Right lobe of liver (tissue), 6 donors: ENCODE measurements at regions not wholly inside any gene's neighbourhood (a gene's known extent, or its start where the extent isn't known, plus 50 kb on each side); places are given as distances from the start of the nearest gene placed in this dataset.

ENCODE experiments used
- ATAC-seq, 4 donors: fragments of 200-7000 bp; cut with Tn5 transposase; one replicate each; pipeline ENCODE4 v1.9.1; 2020; ENCODE audit warnings: mild to moderate bottlenecking in 4 of 4, moderate library complexity in 4 of 4
- DNase-seq, 3 donors: peaks; one replicate each; pipeline ENCODE4 v3.0.0-alpha.2; 2020
- H3K27ac ChIP-seq, 3 donors: fragments of 200-600 bp; one replicate each; pipeline ENCODE4 v1.8.0; 2022
- H3K27me3 ChIP-seq, 2 donors: fragments of 200-600 bp; one replicate each; pipeline ENCODE4 v1.8.0; 2022
- H3K36me3 ChIP-seq, 4 donors: fragments of 200-600 bp; sonication (generic) in 1 of 4; one replicate each; pipeline versions ENCODE4 v1.5.1 to v1.8.0; 2017 to 2022; ENCODE audit warnings: control low read depth in 1 of 4
- H3K4me1 ChIP-seq, 4 donors: fragments of 200-600 bp; sonication (generic) in 1 of 4; one replicate each; pipeline versions ENCODE4 v1.5.1 to v1.8.0; 2017 to 2022; ENCODE audit warnings: control low read depth in 1 of 4
- H3K4me3 ChIP-seq, 3 donors: fragments of 200-600 bp; one replicate each; pipeline ENCODE4 v1.8.0; 2022
- H3K9me3 ChIP-seq, 4 donors: fragments of 200-600 bp; sonication (generic) in 1 of 4; one replicate each; pipeline versions ENCODE4 v1.5.1 to v1.8.0; 2017 to 2022; ENCODE audit warnings: control low read depth in 1 of 4
- CTCF ChIP-seq, 4 donors: fragments of 200-600 bp in 3 of 4; fragments of 450-650 bp in 1 of 4; IDR thresholded peaks; one replicate each; pipeline versions ENCODE4 v1.5.1 to v1.8.0; 2016 to 2022; ENCODE audit warnings: antibody characterized with exemption in 4 of 4, mild to moderate bottlenecking in 2 of 4
- POLR2A ChIP-seq: fragments of 450-650 bp; IDR thresholded peaks from one replicate; pipeline ENCODE4 v1.6.1; 2017; ENCODE audit warnings: antibody characterized with exemption, mild to moderate bottlenecking
- WGBS: methylation state at CpG from one replicate; pipeline ENCODE4 v1.1.6; 2018; ENCODE audit warnings: low coverage, low lambda C conversion rate; ENCODE audit not compliant: insufficient coverage; ENCODE audit errors: missing lambda C conversion rate; 5-methylcytosine and 5-hydroxymethylcytosine counted together
- intact Hi-C, 2 donors: fragments of 100-400 bp; cut with DNase I; formaldehyde crosslinking; loops; one replicate each; pipeline versions ENCODE4 v1.11.2 to v1.14.1; 2022
- donor health status: DM: no; HTN: yes; CAD: no.
- donor health status: DM: no; HTN: no; CAD: no.
- donor health status: DM: no; HTN: no; CAD: no.
- donor health status: DM: no; HTN: yes; CAD: no.
- donor health status: DM: no; HTN: yes; CAD: no.

GRCh38 chr18:75544051-75544481 lies 116.6 kb upstream of the SMIM21 start:
- no peak for ATAC-seq
- intact Hi-C loops, result no loop called here
- WGBS, result 58% methylated on average over 10 of the region's 10 CpGs

GRCh38 chr18:75538727-75539126 lies 111.2 kb upstream of the SMIM21 start:
- no peak for ATAC-seq
- Histone ChIP-seq H3K27me3 (no peaks in the 10 kb centered on the region), H3K27ac (no peak overlapping the region), H3K4me3 (no peak overlapping the region), H3K36me3 (peaks cover 0 to 2% (median 0%) of the 10 kb centered on the region in 4 donors), H3K9me3 (no peaks in the 10 kb centered on the region), H3K4me1 (no peaks in the 10 kb centered on the region)
- intact Hi-C loops, result no loop called here
- DNase-seq, result no peak
- no peak for TF ChIP-seq CTCF (IDR thresholded peaks at IDR 0.05)
- TF ChIP-seq POLR2A, result no peak
- WGBS, result 80% methylated on average over 2 of the region's 2 CpGs

More at GRCh38 chr18:75544051-75544481, 116.6 kb upstream of the SMIM21 start:
- H3K4me3 ChIP-seq, result no peak overlapping the region
- H3K27me3 ChIP-seq, result no peaks in the 10 kb centered on the region
- H3K27ac ChIP-seq, result no peak overlapping the region
- DNase-seq, result no peak
- TF ChIP-seq CTCF (IDR thresholded peaks at IDR 0.05) (no peak), POLR2A (no peak)
- H3K36me3 ChIP-seq, result no peaks in the 10 kb centered on the region
- no peaks in the 10 kb centered on the region for H3K9me3 ChIP-seq
- no peaks in the 10 kb centered on the region for H3K4me1 ChIP-seq

GRCh38 chr18:75533950-75534349 lies 106.4 kb upstream of the SMIM21 start:
- WGBS, result 54% methylated on average over 5 of the region's 5 CpGs
- no peak for ATAC-seq
- TF ChIP-seq CTCF (IDR thresholded peaks at IDR 0.05), result no peak
- no peak for TF ChIP-seq POLR2A

GRCh38 chr18:75533209-75533608 lies 105.7 kb upstream of the SMIM21 start:
- Histone ChIP-seq H3K27me3 (no peaks in the 10 kb centered on the region), H3K27ac (no peak overlapping the region), H3K4me3 (no peak overlapping the region), H3K9me3 (no peaks in the 10 kb centered on the region), H3K4me1 (no peaks in the 10 kb centered on the region), H3K36me3 (peaks cover 0 to 2% (median 0%) of the 10 kb centered on the region in 4 donors)
- intact Hi-C loops, result no loop called here
- TF ChIP-seq POLR2A, result no peak
- TF ChIP-seq CTCF (IDR thresholded peaks at IDR 0.05), result no peak
- 72% methylated on average over 2 of the region's 2 CpGs for WGBS
- DNase-seq (no peak), ATAC-seq (no peak)

More at GRCh38 chr18:75533950-75534349, 106.4 kb upstream of the SMIM21 start:
- Histone ChIP-seq H3K4me1 (no peaks in the 10 kb centered on the region), H3K4me3 (no peak overlapping the region), H3K36me3 (peaks cover 0 to 2% (median 0%) of the 10 kb centered on the region in 4 donors), H3K9me3 (no peaks in the 10 kb centered on the region), H3K27me3 (no peaks in the 10 kb centered on the region), H3K27ac (no peak overlapping the region)
- DNase-seq, result no peak
- intact Hi-C loops, result no loop called here
